ENCODE measurements at regions not wholly inside any gene's neighbourhood (a gene's known extent, or its start where the extent isn't known, plus 50 kb on each side); places are given as distances from the start of the nearest gene placed in this dataset.

- no peak for DNase-seq (ENCODE audit: low read depth)
- H3K4me3 ChIP-seq (ENCODE audit: low read depth, low read length) = no peak overlapping the region
- TF ChIP-seq MAX (IDR thresholded peaks at IDR 0.05; ENCODE audit: low read depth, low read length) (no peak), CTCF (IDR thresholded peaks at IDR 0.05; ENCODE audit: low read depth, low read length) (no peak), POLR2A (IDR thresholded peaks at IDR 0.05; ENCODE audit: extremely low read depth, insufficient read length) (no peak), MYC (IDR thresholded peaks at IDR 0.05; ENCODE audit: low read depth, low read length) (no peak)
Observed at GRCh38 chr12:91401190-91401589, 218.6 kb upstream of the DCN start.

- DNase-seq (ENCODE audit: low read depth) = no peak
- TF ChIP-seq MAX (IDR thresholded peaks at IDR 0.05; ENCODE audit: low read depth, low read length) (no peak), MYC (IDR thresholded peaks at IDR 0.05; ENCODE audit: low read depth, low read length) (no peak), POLR2A (IDR thresholded peaks at IDR 0.05; ENCODE audit: extremely low read depth, insufficient read length) (no peak), CTCF (IDR thresholded peaks at IDR 0.05; ENCODE audit: low read depth, low read length) (no peak)
- no peak overlapping the region for H3K4me3 ChIP-seq (ENCODE audit: low read depth, low read length)
Observed at GRCh38 chr12:91400271-91400670, 217.7 kb upstream of the DCN start.

- no peak for DNase-seq (ENCODE audit: low read depth)
Observed at GRCh38 chr12:91397866-91398532, 215.4 kb upstream of the DCN start.

GRCh38 chr12:91396293-91396692, 213.7 kb upstream of the DCN start:
- no peak for TF ChIP-seq POLR2A (IDR thresholded peaks at IDR 0.05; ENCODE audit: extremely low read depth, insufficient read length)
- no peak for TF ChIP-seq CTCF (IDR thresholded peaks at IDR 0.05; ENCODE audit: low read depth, low read length)
- TF ChIP-seq MYC (IDR thresholded peaks at IDR 0.05; ENCODE audit: low read depth, low read length) = no peak
- TF ChIP-seq MAX (IDR thresholded peaks at IDR 0.05; ENCODE audit: low read depth, low read length) = no peak
- no peak for DNase-seq (ENCODE audit: low read depth)
- no peak overlapping the region for H3K4me3 ChIP-seq (ENCODE audit: low read depth, low read length)

More at GRCh38 chr12:91397866-91398532, 215.4 kb upstream of the DCN start:
- TF ChIP-seq CTCF (IDR thresholded peaks at IDR 0.05; ENCODE audit: low read depth, low read length) (no peak), MYC (IDR thresholded peaks at IDR 0.05; ENCODE audit: low read depth, low read length) (no peak), MAX (IDR thresholded peaks at IDR 0.05; ENCODE audit: low read depth, low read length) (no peak)
- no peak overlapping the region for H3K4me3 ChIP-seq (ENCODE audit: low read depth, low read length)

GRCh38 chr12:91395628-91396135, 213.1 kb upstream of the DCN start:
- no peak for TF ChIP-seq POLR2A (IDR thresholded peaks at IDR 0.05; ENCODE audit: extremely low read depth, insufficient read length)
- TF ChIP-seq MAX (IDR thresholded peaks at IDR 0.05; ENCODE audit: low read depth, low read length) = no peak
- no peak for TF ChIP-seq CTCF (IDR thresholded peaks at IDR 0.05; ENCODE audit: low read depth, low read length)
- no peak for TF ChIP-seq MYC (IDR thresholded peaks at IDR 0.05; ENCODE audit: low read depth, low read length)
- no peak for DNase-seq (ENCODE audit: low read depth)
- H3K4me3 ChIP-seq (ENCODE audit: low read depth, low read length) = no peak overlapping the region
